MM.1S (cell line): ENCODE measurements at regions not wholly inside any gene's neighbourhood (a gene's known extent, or its start where the extent isn't known, plus 50 kb on each side); places are given as distances from the start of the nearest gene placed in this dataset.

Experiments used
- EZH2phosphoT487 ChIP-seq: fragments of 300-600 bp; sonication (generic); IDR thresholded peaks from 2 replicates; pipeline ENCODE4 v1.6.1; 2018; ENCODE audit warnings: antibody characterized with exemption, low read length
- TF ChIP-seq, protein P1 (sequence below): fragments of 300-600 bp; sonication (generic); IDR thresholded peaks from 2 replicates; pipeline ENCODE4 v1.5.1; 2016; ENCODE audit warnings: antibody characterized with exemption, low read length, mixed read lengths

DNA sequence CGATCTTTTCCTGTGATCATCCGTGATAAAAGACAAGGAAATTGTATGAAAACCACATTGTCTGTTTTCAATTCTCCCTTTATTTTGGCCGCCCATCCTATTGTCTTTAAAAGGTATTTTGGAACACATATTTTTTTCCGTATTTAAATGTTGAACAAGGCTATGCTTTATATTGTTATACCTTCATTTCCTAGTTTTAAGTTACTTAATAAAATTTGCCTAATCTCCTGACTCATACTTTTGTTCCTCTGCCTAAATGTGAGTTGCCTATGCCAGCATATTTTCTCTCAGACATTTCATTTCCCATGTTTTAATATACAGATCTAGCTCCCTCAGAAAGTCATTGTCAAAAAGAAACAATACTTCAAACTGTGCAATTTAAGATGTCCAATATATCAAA lies 104.2 kb downstream of the SLITRK6 start:
- TF ChIP-seq, protein P1, sequence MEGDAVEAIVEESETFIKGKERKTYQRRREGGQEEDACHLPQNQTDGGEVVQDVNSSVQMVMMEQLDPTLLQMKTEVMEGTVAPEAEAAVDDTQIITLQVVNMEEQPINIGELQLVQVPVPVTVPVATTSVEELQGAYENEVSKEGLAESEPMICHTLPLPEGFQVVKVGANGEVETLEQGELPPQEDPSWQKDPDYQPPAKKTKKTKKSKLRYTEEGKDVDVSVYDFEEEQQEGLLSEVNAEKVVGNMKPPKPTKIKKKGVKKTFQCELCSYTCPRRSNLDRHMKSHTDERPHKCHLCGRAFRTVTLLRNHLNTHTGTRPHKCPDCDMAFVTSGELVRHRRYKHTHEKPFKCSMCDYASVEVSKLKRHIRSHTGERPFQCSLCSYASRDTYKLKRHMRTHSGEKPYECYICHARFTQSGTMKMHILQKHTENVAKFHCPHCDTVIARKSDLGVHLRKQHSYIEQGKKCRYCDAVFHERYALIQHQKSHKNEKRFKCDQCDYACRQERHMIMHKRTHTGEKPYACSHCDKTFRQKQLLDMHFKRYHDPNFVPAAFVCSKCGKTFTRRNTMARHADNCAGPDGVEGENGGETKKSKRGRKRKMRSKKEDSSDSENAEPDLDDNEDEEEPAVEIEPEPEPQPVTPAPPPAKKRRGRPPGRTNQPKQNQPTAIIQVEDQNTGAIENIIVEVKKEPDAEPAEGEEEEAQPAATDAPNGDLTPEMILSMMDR, result no peak
- no peak for TF ChIP-seq EZH2phosphoT487
